GM21360 (cell line): ENCODE measurements at regions not wholly inside any gene's neighbourhood (a gene's known extent, or its start where the extent isn't known, plus 50 kb on each side); places are given as distances from the start of the nearest gene placed in this dataset.
A peak's percentile ranks its signal among the peaks of the same experiment; 100 is the strongest.

ENCODE experiments used
- ATAC-seq: cut with Tn5 transposase; IDR thresholded peaks from one replicate; pipeline ENCODE4 v1.9.1; 2021; ENCODE audit warnings: mild to moderate bottlenecking, moderate library complexity; ENCODE audit not compliant: unreplicated experiment

DNA sequence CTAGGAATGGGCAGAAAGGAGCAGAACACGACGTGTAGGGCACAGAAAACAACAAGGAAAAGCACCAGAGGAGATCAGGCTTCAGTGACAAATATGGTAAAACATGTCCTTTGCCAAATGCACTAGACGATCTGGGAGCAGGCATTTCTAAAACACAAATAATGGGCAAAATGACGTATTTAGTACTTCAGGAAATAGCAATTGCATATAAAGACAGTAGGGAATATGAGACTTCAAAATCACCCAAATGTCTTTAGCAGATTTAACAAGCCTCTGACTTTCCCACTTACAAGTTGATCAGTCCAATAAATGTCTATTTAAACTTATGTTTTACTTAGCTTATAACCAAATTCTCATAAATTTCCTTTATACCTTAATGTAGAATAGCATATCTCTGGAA, 969.6 kb upstream of the C9orf72 start:
- no peak for ATAC-seq

DNA sequence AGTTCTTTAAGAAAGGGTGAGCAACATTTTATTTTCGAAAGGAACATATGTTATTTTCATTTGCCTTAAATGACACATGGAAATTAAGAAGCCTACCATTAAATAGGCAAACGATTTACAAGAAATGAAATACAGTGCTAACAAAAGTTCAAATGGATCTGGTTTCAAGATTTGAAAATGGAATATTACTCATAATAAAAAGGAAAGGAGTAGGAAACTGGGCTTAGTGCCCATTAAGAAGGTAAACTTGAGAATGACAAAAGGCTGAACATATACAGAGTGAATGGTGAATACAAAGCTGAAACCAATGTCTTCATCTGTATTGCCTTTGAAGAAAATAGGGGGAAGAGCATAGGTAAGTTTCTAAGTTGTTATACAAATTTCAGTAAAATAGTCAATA, 974.2 kb upstream of the C9orf72 start:
- ATAC-seq: no peak

DNA sequence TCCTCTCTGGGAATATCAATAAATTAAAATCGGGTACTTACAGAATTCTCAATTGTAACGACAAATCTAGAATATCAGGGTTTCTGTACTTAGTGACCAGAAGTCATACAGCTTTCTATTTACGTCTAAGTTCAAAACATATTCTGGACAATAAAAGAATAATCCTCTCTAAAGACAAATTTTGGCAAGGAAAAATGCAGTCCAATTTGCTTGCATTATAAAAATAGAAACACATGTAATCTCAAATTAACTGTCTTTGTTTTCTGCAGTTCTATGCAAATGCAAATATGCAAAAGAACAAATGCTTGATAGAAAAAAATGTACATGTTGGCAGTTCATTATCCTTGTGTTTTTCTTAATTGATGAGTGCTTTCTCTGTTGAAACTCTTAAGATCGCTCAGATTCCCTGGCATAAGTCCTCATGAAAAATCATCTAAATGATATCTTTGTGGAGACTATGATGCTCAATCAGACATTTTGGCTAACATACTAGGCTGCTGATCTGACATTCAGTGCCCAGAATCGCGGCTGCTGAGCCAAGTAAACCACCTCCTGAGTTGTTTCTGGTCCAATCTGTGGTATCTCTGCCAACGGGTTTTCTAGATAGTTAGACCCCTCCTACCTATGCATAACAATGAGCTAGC, 990.1 kb upstream of the C9orf72 start:
- ATAC-seq: no peak

GRCh38 chr9:28583832-28584231, 1010.6 kb upstream of the C9orf72 start:
- no peak for ATAC-seq

DNA sequence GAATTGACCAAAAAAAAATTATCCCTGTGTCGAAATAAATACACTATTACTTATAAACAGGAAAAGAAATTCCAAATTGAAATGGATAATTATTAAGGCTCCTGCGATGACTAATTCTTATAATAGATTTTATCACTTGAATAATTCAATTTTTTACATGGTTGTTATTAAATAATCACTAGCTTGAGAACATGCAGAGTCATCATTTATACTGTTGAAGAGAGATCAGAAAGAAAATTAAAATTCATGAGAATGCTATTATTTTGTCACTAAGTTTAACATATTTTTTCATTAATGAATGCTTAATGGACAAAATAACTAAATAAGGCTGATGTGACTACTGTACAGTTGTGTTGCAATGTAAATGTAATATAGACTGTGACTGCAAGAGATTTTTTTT, 1011.3 kb upstream of the C9orf72 start:
- no peak for ATAC-seq

DNA sequence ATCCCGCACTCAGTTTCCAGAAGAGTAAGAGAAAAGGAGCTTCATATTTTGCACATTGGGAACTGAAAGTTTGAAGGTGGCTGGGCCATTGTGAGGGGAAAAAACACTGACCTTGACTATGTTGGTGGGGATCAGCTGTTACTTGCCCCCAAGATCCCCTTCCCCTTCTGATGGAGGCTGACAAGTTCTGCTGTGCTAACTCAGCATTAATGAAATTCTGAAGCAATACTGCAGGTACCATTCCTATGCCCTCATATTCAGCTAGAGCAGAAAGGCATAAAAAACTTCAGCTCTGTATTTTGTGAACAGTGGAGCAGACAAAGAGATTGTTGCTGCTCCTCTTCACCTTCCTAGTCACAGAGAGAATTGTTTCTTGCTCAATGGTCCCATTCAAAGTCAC, 1013.8 kb upstream of the C9orf72 start:
- no peak for ATAC-seq

GRCh38 chr9:28598408-28598807, 1025.1 kb upstream of the C9orf72 start:
- no peak for ATAC-seq

- no peak for ATAC-seq
Observed at GRCh38 chr9:28600226-28600625, 1026.9 kb upstream of the C9orf72 start.

DNA sequence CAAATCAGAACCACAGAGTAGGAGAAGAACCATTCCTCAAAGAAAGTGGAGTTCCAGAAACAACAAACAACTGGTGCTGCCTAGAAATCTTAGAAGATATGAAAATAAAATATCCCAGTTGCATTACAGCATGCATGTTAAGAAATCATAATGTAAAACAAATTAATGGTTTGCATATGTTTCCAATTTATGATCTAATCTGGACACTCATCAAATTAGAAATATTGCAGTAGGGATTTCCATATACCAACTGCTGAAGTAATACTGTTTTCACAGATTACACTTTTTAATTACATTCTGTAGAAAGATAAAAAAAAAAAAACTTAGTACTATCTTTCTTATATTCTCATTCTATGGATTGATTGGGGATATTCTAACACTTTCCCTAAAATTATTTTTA, 1034.6 kb upstream of the C9orf72 start:
- no peak for ATAC-seq

DNA sequence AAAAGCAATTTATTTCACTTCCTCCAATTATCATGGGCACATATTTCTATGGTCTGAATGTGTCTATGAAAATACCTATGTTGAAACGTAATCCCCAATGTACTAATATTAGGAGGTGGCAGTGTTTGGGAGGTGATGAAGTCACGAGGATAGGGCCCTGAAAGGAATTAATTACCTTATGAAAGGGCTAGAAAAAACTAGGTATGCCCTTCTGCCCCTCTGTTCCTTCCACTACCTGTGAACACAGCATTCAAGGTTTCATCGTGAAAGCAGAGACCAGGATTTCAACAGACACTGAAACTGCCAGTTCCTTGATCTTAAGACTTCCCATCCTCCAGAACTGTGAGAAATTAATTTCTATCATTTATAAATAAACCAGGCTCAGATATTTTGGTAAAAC, 1037.1 kb upstream of the C9orf72 start:
- ATAC-seq: no peak

DNA sequence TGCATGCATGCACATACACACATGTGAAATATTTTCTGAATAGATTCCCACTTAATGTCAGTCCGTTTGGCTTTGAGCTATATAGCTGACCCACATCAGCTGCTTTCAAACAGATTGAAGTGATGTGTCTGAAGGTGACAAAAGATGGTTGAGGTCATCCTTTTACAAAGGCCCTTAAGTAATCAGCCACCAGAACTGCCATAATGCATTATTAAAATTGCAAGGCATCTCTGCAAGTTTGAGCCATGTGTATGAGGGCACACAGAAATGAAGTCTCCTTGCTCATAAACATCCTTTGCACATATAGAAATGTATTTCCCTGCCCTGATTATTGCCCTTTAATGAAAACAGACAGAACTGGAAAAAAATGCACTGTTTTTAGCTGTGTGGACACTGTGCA, 1043.0 kb upstream of the C9orf72 start:
- no peak for ATAC-seq

- no peak for ATAC-seq
Observed at GRCh38 chr9:28620011-28620410, 1046.7 kb upstream of the C9orf72 start.

- ATAC-seq: no peak
Observed at GRCh38 chr9:28620661-28621060, 1047.4 kb upstream of the C9orf72 start.

- no peak for ATAC-seq
Observed at GRCh38 chr9:28624771-28625170, 1051.5 kb upstream of the C9orf72 start.

GRCh38 chr9:28628031-28628430, 1054.8 kb upstream of the C9orf72 start:
- ATAC-seq: no peak

- ATAC-seq: no peak
Observed at GRCh38 chr9:28648723-28649122, 1075.4 kb upstream of the C9orf72 start.

DNA sequence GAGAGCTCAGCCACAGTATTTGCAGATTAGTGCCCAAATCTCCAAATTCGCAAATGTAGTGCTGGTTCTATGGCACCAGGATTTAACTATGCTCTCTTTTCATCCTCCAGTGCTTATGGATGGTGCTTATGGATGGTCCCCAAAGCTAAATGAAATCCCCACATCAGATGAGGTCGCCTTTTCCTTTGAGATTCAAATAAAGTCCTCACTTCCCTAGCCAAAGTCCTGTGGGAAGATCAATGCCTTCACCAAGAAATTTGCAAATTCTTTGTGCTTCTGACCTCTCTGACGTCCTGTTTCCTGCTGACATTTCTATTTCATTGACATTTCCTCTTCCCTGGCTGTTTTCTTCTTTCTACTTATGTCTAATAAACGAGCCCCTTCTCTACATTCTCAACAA, 1077.0 kb upstream of the C9orf72 start:
- ATAC-seq: no peak

- ATAC-seq: no peak
Observed at GRCh38 chr9:28651050-28651722, 1077.9 kb upstream of the C9orf72 start.

DNA sequence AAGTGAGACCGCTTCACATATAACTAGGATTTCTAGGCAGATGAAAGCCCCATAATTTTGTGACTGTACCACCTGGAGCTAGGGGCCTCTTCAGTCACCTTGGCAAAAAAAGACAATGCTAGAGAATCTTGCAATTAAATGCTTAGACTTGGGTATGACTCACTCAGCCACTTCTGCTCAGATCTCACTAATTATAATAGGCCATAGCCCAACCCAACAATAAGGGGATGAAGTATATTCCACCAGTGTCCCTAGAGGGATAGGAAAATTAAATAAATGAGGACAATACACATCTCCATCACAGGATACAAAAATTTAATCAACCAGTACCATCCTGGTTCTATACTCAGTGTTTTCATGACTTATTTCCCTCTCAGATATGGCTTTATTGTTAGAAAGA, 1079.9 kb upstream of the C9orf72 start:
- no peak for ATAC-seq

GRCh38 chr9:28656727-28657126, 1083.4 kb upstream of the C9orf72 start:
- ATAC-seq: no peak

GRCh38 chr9:28661853-28662252, 1088.6 kb upstream of the C9orf72 start:
- ATAC-seq: no peak

DNA sequence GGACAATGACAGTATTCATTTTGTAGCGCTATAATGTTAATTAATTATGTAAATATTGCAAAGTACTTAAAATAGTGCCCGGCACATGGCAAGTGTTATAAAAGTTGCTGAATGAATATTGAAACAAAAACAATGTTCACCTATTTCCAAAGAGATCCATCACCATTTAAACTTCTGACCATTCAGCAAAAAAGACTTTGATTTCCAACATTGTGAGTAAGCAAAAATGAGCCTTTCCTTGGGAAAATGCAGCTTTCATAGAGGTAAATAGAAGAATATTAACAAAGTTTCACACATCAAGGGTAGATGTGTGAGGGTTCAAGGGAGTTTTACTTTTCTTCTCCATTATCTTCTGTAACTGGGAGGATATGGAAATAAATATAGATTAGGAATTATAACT, 1089.4 kb upstream of the C9orf72 start:
- ATAC-seq: no peak

DNA sequence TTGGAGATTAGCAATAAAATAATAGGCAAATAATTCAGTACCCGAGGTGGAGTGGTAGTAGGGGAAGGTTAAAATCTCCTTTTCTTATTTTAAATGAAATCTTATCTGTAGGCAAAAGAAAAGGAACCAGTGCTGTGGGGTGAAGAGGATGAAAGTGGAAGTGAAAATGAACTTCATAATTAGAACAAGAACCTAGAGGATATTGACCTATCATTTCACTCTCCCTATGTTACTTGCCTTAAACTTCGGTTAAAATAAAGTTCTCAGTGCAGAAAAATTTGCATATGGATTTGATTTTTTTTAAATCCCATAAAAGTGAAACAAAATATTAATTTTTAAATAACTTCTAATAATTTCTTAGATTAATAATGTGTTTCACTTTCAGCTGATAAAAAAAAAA, 1094.9 kb upstream of the C9orf72 start:
- peak; percentile 48 for ATAC-seq
